ENCODE measurements at regions not wholly inside any gene's neighbourhood (a gene's known extent, or its start where the extent isn't known, plus 50 kb on each side); places are given as distances from the start of the nearest gene placed in this dataset.

DNA sequence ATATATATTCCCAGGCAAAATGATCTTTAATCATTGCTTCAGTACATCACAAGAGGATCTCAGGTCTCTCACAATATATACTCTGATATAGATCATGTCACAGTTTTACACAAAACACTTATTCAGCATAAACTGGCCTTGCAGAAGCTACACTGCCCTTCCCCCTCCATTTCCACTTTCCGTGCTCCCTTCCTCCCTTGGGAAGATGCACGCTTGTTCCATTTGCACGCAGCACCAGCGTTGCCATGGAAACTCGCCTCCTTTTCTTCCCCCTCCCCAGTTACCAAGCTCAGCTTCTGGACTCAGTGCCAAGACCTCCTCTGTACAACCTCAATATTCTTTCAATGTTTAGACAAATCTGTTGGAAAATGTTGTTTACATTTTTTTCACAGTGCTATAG, 154.6 kb downstream of the RFPL4B start:
- TF ChIP-seq, protein P1, sequence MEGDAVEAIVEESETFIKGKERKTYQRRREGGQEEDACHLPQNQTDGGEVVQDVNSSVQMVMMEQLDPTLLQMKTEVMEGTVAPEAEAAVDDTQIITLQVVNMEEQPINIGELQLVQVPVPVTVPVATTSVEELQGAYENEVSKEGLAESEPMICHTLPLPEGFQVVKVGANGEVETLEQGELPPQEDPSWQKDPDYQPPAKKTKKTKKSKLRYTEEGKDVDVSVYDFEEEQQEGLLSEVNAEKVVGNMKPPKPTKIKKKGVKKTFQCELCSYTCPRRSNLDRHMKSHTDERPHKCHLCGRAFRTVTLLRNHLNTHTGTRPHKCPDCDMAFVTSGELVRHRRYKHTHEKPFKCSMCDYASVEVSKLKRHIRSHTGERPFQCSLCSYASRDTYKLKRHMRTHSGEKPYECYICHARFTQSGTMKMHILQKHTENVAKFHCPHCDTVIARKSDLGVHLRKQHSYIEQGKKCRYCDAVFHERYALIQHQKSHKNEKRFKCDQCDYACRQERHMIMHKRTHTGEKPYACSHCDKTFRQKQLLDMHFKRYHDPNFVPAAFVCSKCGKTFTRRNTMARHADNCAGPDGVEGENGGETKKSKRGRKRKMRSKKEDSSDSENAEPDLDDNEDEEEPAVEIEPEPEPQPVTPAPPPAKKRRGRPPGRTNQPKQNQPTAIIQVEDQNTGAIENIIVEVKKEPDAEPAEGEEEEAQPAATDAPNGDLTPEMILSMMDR (conservative IDR thresholded peaks at IDR 0.05; ENCODE audit: low read depth in 2 of 2): no peak
- TF ChIP-seq JUNB (IDR thresholded peaks at IDR 0.05; ENCODE audit: unreplicated experiment) (no peak), EZH2 (IDR thresholded peaks at IDR 0.05; ENCODE audit: low read depth, unreplicated experiment) (no peak), POLR2AphosphoS5 (IDR thresholded peaks at IDR 0.05; ENCODE audit: low read depth) (no peak), CREB1 (CRISPR knock-in tag; IDR thresholded peaks at IDR 0.05; ENCODE audit: low read depth) (no peak), ETS1 (IDR thresholded peaks at IDR 0.05) (no peak), EZH2phosphoT487 (IDR thresholded peaks at IDR 0.05; ENCODE audit: unreplicated experiment) (no peak), STAT1 (IDR thresholded peaks at IDR 0.05; ENCODE audit: unreplicated experiment) (no peak), NANOG (IDR thresholded peaks at IDR 0.05; ENCODE audit: borderline replicate concordance) (no peak)
- TF ChIP-seq, protein P2, sequence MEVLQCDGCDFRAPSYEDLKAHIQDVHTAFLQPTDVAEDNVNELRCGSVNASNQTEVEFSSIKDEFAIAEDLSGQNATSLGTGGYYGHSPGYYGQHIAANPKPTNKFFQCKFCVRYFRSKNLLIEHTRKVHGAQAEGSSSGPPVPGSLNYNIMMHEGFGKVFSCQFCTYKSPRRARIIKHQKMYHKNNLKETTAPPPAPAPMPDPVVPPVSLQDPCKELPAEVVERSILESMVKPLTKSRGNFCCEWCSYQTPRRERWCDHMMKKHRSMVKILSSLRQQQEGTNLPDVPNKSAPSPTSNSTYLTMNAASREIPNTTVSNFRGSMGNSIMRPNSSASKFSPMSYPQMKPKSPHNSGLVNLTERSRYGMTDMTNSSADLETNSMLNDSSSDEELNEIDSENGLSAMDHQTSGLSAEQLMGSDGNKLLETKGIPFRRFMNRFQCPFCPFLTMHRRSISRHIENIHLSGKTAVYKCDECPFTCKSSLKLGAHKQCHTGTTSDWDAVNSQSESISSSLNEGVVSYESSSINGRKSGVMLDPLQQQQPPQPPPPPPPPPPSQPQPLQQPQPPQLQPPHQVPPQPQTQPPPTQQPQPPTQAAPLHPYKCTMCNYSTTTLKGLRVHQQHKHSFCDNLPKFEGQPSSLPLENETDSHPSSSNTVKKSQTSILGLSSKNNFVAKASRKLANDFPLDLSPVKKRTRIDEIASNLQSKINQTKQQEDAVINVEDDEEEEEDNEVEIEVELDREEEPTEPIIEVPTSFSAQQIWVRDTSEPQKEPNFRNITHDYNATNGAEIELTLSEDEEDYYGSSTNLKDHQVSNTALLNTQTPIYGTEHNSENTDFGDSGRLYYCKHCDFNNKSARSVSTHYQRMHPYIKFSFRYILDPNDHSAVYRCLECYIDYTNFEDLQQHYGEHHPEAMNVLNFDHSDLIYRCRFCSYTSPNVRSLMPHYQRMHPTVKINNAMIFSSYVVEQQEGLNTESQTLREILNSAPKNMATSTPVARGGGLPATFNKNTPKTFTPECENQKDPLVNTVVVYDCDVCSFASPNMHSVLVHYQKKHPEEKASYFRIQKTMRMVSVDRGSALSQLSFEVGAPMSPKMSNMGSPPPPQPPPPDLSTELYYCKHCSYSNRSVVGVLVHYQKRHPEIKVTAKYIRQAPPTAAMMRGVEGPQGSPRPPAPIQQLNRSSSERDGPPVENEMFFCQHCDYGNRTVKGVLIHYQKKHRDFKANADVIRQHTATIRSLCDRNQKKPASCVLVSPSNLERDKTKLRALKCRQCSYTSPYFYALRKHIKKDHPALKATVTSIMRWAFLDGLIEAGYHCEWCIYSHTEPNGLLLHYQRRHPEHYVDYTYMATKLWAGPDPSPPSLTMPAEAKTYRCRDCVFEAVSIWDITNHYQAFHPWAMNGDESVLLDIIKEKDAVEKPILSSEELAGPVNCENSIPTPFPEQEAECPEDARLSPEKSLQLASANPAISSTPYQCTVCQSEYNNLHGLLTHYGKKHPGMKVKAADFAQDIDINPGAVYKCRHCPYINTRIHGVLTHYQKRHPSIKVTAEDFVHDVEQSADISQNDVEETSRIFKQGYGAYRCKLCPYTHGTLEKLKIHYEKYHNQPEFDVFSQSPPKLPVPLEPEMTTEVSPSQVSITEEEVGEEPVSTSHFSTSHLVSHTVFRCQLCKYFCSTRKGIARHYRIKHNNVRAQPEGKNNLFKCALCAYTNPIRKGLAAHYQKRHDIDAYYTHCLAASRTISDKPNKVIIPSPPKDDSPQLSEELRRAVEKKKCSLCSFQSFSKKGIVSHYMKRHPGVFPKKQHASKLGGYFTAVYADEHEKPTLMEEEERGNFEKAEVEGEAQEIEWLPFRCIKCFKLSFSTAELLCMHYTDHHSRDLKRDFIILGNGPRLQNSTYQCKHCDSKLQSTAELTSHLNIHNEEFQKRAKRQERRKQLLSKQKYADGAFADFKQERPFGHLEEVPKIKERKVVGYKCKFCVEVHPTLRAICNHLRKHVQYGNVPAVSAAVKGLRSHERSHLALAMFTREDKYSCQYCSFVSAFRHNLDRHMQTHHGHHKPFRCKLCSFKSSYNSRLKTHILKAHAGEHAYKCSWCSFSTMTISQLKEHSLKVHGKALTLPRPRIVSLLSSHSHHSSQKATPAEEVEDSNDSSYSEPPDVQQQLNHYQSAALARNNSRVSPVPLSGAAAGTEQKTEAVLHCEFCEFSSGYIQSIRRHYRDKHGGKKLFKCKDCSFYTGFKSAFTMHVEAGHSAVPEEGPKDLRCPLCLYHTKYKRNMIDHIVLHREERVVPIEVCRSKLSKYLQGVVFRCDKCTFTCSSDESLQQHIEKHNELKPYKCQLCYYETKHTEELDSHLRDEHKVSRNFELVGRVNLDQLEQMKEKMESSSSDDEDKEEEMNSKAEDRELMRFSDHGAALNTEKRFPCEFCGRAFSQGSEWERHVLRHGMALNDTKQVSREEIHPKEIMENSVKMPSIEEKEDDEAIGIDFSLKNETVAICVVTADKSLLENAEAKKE (CRISPR knock-in tag; IDR thresholded peaks at IDR 0.05): no peak
- TF ChIP-seq, protein P3, sequence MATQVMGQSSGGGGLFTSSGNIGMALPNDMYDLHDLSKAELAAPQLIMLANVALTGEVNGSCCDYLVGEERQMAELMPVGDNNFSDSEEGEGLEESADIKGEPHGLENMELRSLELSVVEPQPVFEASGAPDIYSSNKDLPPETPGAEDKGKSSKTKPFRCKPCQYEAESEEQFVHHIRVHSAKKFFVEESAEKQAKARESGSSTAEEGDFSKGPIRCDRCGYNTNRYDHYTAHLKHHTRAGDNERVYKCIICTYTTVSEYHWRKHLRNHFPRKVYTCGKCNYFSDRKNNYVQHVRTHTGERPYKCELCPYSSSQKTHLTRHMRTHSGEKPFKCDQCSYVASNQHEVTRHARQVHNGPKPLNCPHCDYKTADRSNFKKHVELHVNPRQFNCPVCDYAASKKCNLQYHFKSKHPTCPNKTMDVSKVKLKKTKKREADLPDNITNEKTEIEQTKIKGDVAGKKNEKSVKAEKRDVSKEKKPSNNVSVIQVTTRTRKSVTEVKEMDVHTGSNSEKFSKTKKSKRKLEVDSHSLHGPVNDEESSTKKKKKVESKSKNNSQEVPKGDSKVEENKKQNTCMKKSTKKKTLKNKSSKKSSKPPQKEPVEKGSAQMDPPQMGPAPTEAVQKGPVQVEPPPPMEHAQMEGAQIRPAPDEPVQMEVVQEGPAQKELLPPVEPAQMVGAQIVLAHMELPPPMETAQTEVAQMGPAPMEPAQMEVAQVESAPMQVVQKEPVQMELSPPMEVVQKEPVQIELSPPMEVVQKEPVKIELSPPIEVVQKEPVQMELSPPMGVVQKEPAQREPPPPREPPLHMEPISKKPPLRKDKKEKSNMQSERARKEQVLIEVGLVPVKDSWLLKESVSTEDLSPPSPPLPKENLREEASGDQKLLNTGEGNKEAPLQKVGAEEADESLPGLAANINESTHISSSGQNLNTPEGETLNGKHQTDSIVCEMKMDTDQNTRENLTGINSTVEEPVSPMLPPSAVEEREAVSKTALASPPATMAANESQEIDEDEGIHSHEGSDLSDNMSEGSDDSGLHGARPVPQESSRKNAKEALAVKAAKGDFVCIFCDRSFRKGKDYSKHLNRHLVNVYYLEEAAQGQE (IDR thresholded peaks at IDR 0.05; ENCODE audit: unreplicated experiment): no peak
